AML-193 (cell line): ENCODE measurements at regions not wholly inside any gene's neighbourhood (a gene's known extent, or its start where the extent isn't known, plus 50 kb on each side); places are given as distances from the start of the nearest gene placed in this dataset.
"Not testable (repeated sequence)": the region's sequence is repeated elsewhere in the genome, so short reads cannot be mapped to it uniquely, and the experiment has no call there.

Source experiments
- DNase-seq, 2 experiments: peaks; one replicate each; lab custom pipeline; 2025; lab: John Stamatoyannopoulos, UW

DNA sequence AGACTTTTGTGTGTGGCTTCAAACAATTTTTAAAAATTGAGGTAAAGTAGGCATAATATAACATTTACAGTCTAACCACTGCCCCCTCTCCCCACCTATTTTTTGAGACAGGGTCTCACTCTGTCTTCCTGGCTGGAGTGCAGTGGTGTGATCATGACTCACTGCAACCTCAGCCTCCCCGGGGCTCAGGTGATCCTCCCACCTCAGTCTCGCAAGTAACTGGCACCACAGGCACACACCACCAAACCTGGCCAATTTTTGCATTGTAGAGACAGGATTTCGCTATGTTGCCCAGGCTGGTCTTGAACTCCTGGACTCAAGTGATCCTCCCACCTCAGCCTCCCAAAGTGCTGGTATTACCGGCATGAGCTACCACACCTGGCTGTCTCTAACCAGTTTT, 161.8 kb downstream of the GOSR1 start:
- not testable (repeated sequence) for DNase-seq

DNA sequence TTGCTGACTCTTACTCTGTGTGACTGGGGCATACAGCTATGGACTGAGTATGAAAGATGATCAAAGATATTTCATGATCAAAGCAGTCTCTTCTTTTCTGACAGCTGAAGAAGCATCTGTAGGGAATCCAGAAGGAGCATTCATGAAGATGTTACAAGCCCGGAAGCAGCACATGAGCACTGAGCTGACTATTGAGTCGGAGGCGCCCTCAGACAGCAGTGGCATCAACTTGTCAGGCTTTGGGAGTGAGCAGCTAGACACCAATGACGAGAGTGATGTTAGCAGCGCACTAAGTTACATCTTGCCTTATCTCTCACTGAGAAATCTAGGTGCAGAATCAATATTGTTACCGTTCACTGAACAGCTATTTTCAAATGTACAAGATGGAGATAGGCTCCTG, 154.4 kb downstream of the GOSR1 start:
- DNase-seq = not testable (repeated sequence)

DNA sequence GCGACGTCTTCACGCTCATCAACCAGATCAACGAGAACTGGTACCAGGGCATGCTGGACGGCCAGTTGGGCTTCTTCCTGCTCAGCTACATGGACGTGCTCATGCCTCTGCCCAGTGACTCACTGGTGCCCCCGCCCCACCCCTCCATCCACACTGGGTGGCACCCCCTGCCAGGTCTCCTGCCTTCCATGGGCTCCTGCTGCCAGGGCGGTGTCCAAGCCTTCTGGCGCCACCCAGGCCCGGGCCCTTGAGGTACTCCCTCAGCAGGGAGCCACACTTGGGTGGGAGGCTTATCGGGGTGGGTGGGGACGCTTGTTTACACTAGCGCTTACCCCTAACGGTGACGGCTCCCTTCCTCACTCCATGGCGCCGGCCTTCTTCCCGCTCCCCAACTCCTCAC, 148.2 kb downstream of the GOSR1 start:
- not testable (repeated sequence) for DNase-seq

DNA sequence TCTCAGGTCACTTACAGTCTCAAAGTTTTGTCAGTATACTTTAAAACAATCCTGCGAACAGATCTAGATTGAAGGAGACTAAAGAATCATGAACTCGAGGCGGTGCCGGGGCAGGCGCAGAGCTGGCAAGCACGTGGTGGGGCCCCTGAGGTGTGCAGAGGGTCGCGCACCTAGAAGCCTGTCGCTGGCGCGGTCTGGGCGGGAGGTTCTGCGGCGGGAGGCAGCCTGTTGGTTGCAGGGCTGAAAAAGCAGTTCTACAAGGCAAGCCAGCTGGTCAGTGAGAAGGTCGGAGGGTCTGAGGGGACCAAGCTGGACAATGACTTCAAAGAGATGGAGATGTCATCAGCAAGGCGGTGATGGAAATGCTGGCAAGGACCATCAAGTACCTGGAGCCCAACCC, 147.0 kb downstream of the GOSR1 start:
- not testable (repeated sequence) for DNase-seq

DNA sequence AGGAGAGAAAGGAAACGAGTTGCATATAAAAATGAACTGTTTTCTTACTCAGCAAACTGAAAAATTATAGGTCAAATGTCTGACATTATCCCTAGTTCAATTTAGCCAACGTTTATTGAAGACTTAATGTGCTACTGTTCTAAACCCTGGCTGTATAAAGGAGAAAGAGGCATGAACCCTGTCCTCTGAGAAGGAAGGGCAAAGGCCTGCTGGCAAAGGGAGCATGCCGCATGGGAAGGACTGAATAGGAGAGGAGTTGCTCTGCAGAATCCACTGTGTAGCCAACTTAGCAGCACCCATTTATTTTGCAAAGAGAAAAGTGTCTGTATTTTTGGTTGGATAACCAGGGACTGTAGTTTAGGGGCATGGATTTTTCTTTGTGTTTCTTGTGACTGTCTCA, 132.5 kb downstream of the GOSR1 start:
- not testable (repeated sequence) for DNase-seq

DNA sequence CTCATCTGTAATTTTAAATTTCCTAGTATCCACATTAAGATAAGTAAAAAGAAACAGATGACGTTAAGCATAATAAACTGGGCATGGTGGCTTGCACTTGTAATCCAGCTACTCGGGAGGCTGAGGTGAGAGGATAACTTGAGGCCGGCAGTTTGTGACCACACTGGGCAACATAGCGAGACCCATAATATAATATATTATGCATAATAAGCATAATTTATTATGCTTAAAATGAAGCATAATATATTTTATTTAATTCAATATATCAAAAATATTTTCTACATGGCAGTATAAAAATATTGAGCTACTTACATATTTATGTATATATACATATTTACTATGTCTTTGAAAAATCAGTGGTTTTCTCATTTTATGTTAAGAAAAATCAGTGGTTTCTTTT, 128.3 kb downstream of the GOSR1 start:
- DNase-seq = no peak

DNA sequence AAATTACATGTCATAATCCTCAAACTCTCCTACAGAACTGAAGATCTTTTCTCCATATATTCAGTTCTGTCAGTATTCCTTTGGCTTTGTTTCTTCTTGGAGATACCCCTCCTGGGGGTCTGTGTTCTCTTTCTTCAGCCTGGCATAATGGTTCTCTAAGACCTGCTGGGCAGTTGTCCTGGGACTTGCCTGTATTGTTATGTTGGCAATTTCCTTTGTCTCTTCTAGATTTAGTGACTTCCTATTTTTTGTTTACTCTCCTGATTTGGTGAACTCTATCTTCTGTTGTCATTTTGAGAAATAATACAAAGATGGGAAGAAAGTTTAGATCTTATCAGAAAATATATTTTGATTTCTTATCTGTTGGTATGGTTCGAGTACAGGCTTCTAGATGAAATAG, 127.8 kb downstream of the GOSR1 start:
- peak; percentile 17 to 29 for DNase-seq

DNA sequence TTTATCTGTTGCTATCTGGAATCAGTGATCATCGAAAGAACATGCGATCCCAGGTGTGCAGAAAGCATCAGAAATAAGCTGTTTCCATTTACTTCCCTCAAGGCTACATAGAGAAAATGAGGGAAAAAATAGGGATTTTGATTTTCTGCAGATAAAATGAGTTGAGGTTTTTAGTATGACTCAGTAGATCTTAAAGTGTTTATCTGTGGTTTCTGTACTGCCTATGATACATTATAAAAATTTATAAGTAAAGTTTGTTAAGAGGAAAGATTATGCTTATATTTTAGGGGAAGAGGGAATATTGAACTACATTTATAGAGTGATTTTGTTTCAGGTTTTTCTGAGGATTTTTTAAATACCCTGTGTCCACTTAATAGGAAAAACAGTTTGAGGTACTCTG, 125.2 kb downstream of the GOSR1 start:
- not testable (repeated sequence) for DNase-seq

DNA sequence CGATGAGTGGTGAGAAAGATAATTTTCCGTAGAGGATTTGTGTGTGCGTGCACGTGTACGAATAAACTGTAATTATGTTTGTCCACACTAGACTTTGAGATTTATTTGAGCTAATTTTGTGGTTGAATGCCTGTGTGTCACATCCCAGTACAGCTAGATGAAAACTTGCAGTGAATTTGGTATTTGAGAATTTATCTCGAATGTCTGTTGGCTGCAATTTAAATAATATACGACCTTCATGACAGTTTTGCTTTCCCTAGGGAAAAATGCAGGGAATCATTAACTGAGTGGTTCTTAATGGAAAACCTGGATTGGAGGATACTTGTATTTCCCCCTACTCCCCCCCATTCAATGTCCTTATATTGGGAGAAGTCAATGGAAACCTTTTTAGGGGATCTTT, 124.8 kb downstream of the GOSR1 start:
- not testable (repeated sequence) for DNase-seq

DNA sequence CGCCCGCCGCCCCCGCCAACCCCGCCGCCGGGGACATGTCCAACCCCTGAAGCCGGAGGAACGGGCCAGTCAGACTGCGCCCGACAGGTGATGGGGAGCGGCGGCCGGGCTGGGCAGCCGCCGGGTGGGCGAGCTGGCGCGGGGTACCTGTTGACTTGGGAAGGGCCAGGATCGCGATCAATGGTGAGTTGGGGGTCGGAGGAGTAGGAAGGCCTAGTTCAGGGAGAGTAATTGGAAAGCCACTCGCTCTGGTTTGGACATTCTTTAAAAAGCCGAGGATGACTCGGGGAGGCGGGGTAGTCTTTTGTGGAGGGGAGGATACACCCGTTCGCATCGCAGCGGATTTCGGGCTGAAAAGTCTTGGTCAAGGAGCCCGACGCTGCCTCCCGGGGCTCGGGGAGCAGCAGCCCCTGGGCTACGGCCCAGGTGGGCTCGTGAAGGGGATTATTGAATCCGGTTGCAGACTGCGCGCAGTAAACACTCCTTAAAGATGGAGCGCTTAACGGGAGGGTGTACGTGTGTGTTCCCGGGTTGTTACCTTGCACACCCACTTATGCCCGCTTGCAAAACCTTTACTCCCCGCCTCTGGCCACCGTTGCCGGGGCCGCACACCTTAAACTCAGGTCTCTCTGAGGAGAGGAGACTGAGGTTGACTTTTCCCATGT, 123.8 kb downstream of the GOSR1 start:
- no peak for DNase-seq

DNA sequence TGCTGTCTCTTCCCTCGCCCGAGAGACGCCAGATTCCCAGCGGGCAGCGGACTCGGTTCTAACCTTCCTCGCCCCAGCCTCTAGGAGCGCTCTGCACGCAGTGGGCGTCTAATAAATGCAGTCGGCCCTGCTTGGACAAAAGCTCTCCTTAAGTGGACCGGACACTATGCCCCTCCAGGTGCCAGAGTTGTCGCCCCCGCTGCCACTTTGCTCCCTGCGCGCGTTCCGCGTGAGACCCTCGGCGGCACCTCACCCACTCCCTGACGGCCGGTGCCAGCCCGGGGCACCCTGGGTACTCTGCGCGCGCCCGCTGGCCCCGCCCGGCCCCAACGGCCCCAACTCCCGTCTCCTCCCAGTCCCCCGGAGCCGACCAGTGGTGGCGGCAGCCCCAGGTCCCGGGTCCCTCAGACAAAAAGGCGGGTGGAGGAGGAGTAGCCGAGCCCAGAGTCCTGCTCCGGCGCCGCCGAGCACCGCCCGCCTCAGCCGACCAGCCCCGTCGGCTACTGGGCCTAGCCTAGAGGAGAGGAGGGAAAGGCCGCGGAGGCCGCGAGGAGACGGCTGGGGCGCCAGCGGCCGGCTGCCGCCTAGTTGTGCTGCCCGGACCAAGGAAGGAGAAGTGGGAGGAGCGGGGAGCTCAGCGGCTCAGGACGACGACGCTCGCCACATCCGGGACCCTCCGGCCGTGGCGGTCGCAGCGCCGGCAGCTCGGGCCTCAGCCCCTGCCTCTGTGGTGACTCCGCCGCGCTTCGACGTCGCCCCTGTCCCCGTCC, 123.0 kb downstream of the GOSR1 start:
- DNase-seq = peak; percentile 85 to 90

DNA sequence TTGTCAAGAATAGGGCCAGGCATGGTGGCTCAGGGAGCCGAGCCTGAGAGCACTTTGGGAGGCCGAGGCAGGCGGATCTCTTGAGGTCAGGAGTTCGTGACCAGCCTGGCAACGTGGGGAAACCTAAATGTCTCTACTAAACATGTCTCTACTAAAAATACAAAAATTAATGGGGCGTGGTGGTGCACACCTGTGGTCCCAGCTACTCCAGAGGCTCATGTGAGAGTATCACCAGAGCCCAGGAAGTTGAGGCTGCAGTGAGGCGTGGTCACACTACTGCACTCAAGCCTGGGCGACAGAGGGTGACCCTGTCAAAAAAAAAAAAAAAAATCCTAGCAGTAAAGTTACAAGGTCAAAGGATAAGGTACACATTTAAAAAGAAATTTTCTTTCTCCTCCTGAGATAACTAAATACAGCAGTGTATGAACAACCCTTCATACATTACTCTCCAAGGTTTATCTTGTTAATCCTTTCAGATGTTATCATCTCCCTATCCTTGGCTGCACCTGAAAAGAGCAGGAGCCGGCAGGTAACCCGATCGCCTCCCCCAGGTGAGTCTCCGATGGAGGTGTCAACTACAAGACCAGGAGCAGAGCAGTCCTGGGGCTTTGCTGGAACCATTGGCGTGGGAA, 122.3 kb downstream of the GOSR1 start:
- no peak for DNase-seq

DNA sequence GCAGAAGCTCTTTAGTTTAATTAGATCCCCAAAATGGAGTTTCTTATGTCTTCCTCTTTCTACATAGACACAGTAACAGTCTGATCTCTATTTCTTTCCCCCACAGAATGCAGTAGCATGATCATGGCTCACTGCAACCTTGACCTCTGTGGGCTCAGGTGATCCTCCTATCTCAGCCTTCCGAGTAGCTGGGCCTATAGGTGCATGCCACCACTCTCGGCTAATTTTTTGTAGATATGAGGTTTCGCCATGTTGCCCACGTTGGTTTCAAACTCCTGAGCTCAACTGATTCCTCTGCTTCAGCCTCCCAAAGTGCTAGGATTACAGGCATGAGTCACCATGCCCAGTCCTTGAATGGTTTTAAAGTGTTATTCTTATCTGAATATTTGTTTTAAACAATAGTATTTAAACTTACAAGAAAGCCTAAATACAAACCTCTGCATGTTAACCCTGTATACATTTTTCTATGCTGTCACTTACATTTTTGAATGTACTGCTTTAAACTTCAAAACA, 120.6 kb downstream of the GOSR1 start:
- no peak for DNase-seq

DNA sequence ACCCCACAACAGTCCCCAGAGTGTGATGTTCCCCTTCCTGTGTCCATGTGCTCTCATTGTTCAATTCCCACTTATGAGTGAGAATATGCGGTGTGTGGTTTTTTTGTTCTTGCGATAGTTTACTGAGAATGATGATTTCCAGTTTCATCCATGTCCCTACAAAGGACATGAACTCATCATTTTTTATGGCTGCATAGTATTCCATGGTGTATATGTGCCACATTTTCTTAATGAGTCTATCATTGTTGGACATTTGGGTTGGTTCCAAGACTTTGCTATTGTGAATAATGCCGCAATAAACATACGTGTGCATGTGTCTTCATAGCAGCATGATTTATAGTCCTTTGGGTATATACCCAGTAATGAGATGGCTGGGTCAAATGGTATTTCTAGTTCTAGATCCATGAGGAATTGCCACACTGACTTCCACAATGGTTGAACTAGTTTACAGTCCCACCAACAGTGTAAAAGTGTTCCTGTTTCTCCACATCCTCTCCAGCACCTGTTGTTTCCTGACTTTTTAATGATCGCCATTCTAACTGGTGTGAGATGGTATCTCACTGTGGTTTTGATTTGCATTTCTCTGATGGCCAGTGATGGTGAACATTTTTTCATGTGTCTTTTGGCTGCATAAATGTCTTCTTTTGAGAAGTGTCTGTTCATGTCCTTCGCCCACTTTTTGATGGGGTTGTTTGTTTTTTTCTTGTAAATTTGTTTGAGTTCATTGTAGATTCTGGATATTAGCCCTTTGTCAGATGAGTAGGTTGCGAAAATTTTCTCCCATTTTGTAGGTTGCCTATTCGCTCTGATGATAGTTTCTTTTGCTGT, 120.0 kb downstream of the GOSR1 start:
- not testable (repeated sequence) for DNase-seq

DNA sequence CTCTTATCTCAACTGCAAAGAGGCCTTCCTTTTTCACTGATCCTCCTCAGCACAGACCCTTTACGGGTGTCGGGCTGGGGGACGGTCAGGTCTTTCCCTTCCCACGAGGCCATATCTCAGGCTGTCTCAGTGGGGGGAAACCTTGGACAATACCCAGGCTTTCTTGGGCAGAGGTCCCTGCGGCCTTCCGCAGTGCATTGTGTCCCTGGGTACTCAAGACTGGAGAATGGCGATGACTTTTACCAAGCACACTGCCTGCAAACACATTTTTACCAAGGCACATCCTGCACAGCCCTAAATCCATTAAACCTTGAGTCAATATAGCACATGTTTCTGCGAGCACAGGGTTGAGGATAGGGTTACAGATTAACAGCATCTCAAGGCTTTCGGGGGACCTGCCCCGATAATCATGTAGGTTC, 117.8 kb downstream of the GOSR1 start:
- DNase-seq = not testable (repeated sequence)

DNA sequence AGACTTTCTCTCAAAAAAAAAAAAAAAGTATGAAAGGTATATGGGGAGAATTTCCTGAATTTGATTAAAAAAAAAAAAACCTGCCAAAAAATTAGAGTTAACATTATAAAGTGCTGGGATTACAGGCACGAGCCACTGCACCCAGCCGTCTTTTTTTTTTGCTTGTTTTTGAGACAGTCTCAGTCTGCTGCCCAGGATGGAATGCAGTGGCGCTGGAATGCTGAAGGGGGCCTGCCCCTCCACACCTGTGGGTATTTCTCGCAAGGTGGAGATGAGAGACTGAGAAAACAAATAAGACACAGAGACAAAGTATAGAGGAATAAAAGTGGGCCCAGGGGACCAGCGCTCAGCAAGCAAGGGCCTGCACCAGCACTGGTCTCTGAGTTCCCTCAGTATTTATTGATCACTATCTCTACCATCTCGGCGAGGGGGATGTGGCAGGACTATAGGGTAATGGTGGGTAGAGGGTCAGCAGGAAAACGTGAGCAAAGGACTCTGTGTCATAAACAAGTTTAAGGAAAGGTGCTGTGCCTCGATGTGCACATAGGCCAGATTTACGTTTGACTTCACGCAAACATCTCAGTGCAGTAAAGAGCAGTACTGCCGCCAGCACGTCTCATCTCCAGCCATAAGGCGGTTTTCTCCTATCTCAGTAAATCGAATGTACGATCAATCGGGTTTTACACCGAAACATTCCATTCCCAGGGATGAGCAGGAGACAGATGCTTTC, 117.2 kb downstream of the GOSR1 start:
- DNase-seq = no peak

DNA sequence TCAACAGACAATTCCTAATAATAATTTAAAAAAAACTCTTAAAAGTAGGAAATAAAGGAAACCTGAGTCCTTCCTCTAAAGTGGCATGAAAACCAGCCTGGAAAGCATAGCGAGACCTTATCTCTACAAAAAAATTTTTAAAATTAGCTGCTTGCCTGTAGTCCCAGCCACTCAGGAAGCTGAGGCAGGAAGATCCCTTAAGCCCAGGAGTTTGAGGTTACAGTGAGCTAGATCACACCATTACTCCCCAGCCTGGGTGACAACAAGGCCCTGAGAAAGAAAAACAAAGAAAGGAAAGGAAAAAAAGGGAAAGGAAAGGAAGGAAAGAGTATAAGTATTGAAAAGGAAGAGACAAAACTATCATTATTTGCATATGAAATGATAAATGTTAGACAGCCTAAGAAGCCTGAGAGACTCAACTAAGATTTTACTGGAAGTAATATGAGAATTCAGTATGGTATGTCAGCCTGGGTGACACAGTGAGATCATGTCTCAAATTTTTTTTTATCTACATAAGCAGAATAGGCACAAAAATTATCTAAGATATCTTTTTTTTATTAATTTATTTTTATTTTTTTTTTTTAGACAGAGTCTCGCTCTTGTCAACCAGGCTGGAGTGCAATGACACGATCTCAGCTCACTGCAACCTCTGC, 113.0 kb downstream of the GOSR1 start:
- DNase-seq = no peak

DNA sequence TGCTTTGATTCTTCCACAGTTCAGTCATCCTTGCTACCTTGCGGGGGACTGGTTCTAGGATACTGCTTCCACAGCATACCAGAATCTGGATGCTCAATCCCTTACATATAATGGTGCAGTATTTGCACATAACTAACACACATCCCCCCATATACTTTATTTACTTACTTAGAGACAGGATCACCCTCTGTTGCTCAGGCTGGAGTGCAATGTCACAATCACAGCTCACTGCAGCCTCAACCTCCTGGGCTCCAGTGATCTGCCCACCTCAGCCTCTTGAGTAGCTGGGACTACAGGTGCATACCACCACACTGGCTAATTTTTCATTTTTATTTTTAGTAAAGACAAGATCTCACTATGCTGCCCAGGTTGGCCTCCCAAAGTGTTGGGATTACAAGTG, 112.2 kb downstream of the GOSR1 start:
- DNase-seq = no peak

DNA sequence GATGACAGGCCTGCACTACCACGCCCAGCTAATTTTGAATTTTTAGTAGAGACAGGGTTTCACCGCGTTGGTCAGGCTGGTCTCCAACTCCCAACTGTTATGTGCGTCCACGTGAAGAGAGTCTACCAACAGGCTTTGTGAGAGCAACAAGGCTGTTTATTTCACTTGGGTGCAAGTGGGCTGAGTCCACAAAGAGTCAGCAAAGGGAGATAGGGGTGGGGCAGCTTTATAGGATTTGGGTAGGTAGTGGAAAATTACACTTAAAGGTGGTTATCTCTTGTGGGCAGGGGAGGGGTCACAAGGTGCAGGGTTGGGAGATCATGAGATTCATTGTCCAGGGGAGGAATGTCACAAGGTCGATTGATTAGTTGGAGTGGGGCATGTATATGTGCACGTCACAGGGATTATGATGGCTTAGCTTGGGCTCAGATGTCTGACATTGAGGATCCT, 111.6 kb downstream of the GOSR1 start:
- no peak for DNase-seq

DNA sequence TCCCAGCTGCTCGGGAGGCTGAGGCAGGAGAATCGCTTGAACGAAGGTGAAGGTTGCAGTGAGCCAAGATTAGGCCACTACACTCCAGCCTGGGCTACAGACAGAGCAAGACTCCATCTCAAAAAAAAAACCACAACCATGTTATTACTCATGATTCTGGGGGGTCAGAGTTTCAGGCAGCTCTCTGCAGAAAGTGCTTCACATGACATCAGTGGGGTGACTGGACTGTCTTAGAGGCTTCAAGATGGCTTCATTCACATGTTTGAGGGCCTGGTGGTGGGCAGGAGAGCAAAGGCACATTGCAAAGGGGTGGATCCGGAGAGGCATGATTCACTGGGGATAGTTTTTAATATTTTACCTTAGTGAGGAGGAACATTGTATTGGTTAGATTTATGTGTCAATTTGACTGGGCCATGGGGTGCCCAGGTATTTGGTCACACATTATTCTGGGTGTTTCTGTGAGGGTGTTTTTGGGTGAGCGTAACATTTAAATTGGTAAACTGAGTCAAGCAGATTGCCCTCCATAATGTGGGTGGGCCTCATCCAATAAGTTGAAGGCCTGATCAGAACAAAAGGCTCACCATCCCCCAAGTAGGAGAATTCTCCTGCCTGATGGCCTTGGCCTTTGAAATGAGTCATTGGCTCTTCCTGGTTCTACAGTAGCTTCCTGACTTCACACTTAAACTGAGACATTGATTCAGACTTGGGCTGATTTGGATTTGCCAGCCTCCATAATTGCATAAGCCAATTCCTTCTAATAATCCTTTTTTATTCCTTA, 109.8 kb downstream of the GOSR1 start:
- no peak for DNase-seq
